NT2/D1 (cell line): ENCODE measurements at regions not wholly inside any gene's neighbourhood (a gene's known extent, or its start where the extent isn't known, plus 50 kb on each side); places are given as distances from the start of the nearest gene placed in this dataset.

Experiments
- SUZ12 ChIP-seq: IDR thresholded peaks from 2 replicates; pipeline ENCODE4 v1.6.1; 2011; ENCODE audit not compliant: insufficient read length, insufficient read depth; ENCODE audit errors: extremely low read depth
- YY1 ChIP-seq: IDR thresholded peaks from 2 replicates; pipeline ENCODE4 v1.6.1; 2011; ENCODE audit not compliant: insufficient read length, insufficient read depth
- ZNF274 ChIP-seq: IDR thresholded peaks from 2 replicates; pipeline ENCODE4 v1.6.1; 2011; ENCODE audit warnings: mild to moderate bottlenecking, low read depth, low read length

DNA sequence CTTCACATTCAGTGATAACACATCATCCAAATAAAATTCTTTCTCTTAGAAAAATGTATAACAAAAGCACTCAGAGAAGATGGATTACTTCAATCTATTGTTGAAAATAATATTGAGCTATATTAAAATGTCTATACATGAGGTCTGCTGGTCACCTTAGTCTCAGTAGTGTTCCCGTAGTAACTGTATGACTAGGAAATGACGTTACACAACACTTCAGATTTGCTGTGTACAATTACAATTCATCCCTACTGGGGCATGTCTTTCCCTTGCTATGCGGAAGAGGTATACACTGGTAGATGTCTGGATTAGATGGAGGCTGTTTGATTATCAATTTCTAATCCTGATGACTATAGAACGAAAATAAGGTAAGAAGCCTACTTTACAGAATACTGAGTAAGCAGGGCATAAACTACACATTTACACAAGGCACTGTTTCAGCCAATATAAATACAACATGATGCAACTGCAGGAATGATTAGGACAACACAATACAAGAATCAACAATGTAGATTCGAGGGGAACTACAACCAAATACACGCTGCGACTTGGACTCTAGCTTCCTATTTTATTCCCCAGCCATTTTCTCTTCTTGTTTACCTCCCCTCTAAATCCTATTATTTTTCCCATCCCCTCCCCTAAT lies 982.5 kb upstream of the CDH8 start:
- TF ChIP-seq YY1, result no peak
- no peak for TF ChIP-seq ZNF274
- TF ChIP-seq SUZ12, result no peak
